ENCODE measurements at regions not wholly inside any gene's neighbourhood (a gene's known extent, or its start where the extent isn't known, plus 50 kb on each side); places are given as distances from the start of the nearest gene placed in this dataset.

- DNase-seq (no peak), ATAC-seq (no peak)
- no peaks in the 10 kb centered on the region for H3K4me1 ChIP-seq
- H3K9me3 ChIP-seq: peaks cover 0 to 10% (median 0%) of the 10 kb centered on the region in 12 donors
- no peak overlapping the region for H3K4me3 ChIP-seq
- intact Hi-C loops (cut with DNase I): no loop called here
- TF ChIP-seq CTCF (IDR thresholded peaks at IDR 0.05) (peak in 4 of 12 donors; percentile 20 to 35 (median 25)), POLR2A (IDR thresholded peaks at IDR 0.05) (no peak)
- 48 to 56% (median 52%) methylated on average over 12 of the region's 12 CpGs for WGBS, 4 donors
- H3K27me3 ChIP-seq: no peaks in the 10 kb centered on the region
- no peak overlapping the region for H3K27ac ChIP-seq
- H3K36me3 ChIP-seq: no peaks in the 10 kb centered on the region
Observed at GRCh38 chr6:101226677-101227135, 166.8 kb upstream of the GRIK2 start.

DNA sequence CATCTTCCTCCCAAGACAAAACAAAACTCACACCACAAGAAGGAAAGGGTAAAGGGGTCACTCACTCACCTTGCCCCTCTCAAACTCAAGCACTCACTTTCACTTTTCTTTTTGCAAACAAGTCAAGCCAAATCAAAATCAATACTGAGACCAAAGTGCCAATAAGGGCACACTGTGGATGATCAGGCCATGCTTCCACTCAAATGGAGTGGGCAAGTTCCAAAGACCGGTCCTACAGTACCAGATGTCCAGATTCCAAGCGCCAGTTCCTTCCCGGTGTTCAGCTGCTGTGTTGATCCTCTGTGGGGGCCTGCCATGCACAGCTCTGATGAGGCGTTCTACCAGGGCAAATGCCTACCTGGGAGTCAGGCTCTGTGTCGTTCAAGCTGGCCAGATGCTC, 162.6 kb upstream of the GRIK2 start:
- H3K9me3 ChIP-seq: no peaks in the 10 kb centered on the region
- no peak for ATAC-seq
- TF ChIP-seq CTCF (IDR thresholded peaks at IDR 0.05) (no peak), POLR2A (IDR thresholded peaks at IDR 0.05) (no peak)

GRCh38 chr6:101231606-101232235, 161.8 kb upstream of the GRIK2 start:
- TF ChIP-seq POLR2A (IDR thresholded peaks at IDR 0.05) (no peak), CTCF (IDR thresholded peaks at IDR 0.05) (no peak)
- intact Hi-C loops (cut with DNase I): no loop called here
- Histone ChIP-seq H3K36me3 (no peaks in the 10 kb centered on the region), H3K4me3 (no peak overlapping the region), H3K4me1 (no peaks in the 10 kb centered on the region), H3K9me3 (no peaks in the 10 kb centered on the region), H3K27me3 (no peaks in the 10 kb centered on the region), H3K27ac (no peak overlapping the region)
- WGBS, 4 donors: 81 to 94% (median 90%) methylated on average over 7 of the region's 7 CpGs
- no peak for DNase-seq
- ATAC-seq: no peak

More for the DNA sequence above, 162.6 kb upstream of the GRIK2 start:
- Histone ChIP-seq H3K36me3 (no peaks in the 10 kb centered on the region), H3K27ac (no peak overlapping the region), H3K4me1 (no peaks in the 10 kb centered on the region), H3K4me3 (no peak overlapping the region), H3K27me3 (no peaks in the 10 kb centered on the region)
- 83 to 93% (median 88%) methylated on average over 5 of the region's 5 CpGs for WGBS, 4 donors
- DNase-seq: no peak
- intact Hi-C loops (cut with DNase I): no loop called here

DNA sequence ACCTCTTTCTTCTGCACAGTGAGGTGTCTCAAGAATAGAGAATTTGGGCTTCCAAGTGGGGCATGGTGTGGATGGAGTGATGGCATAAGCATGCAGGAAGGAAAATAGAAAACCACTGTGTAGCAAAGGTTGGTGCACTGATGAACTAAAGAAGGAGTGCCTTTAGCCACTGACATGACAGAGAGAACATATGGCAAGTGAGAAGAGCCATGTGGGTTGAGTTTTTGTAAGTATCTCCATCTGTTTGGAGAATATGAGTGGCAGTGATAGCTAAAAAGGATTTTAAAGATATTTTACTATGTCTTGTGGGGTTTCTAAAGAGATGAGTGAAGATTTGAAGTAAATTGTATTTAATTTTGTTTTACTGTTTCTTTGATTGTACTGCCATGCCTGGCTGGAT, 160.5 kb upstream of the GRIK2 start:
- Histone ChIP-seq H3K4me1 (no peaks in the 10 kb centered on the region), H3K27ac (no peak overlapping the region), H3K27me3 (no peaks in the 10 kb centered on the region), H3K9me3 (no peaks in the 10 kb centered on the region), H3K36me3 (no peaks in the 10 kb centered on the region), H3K4me3 (no peak overlapping the region)
- TF ChIP-seq POLR2A (IDR thresholded peaks at IDR 0.05) (no peak), CTCF (IDR thresholded peaks at IDR 0.05) (no peak)
- intact Hi-C loops (cut with DNase I): no loop called here
- ATAC-seq (no peak), DNase-seq (no peak)

All from heart left ventricle (tissue), 16 donors.